DND-41 (cell line): ENCODE measurements at regions not wholly inside any gene's neighbourhood (a gene's known extent, or its start where the extent isn't known, plus 50 kb on each side); places are given as distances from the start of the nearest gene placed in this dataset.

Source experiments
- CTCF ChIP-seq: IDR thresholded peaks from 2 replicates; pipeline ENCODE4 v1.5.1; 2012; ENCODE audit warnings: borderline replicate concordance, low read length, moderate library complexity, mild to moderate bottlenecking; ENCODE audit not compliant: poor library complexity, severe bottlenecking; ENCODE audit errors: extremely low read depth
- EZH2 ChIP-seq: IDR thresholded peaks from 3 replicates; pipeline ENCODE4 v1.6.1; 2012; ENCODE audit warnings: borderline replicate concordance, low read depth, mild to moderate bottlenecking, moderate library complexity, low read length, inconsistent platforms; ENCODE audit not compliant: severe bottlenecking

DNA sequence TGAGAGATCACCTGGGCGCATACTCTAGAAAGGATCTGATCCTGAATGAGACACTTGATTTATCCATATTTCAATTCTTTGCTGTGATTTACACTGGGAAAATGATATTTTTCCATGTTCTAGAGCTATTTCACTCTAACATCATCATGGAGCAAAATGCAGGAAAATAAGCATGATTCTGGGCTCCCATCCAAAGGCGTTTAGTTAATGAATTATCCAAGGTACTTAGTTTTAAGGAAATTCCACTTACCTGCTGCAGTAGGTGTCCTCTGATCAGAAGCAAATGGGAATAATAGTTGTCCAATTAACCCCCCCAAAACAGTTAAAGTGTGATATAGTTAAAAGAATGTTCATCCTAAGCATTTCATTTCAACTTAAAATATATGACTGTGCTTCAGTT is 204.5 kb upstream of the PRKD1 start:
- TF ChIP-seq CTCF (no peak), EZH2 (no peak)
